GM10266 (cell line): ENCODE measurements at regions not wholly inside any gene's neighbourhood (a gene's known extent, or its start where the extent isn't known, plus 50 kb on each side); places are given as distances from the start of the nearest gene placed in this dataset.

Experiments used
- DNase-seq: peaks from one replicate; pipeline ENCODE4 v3.0.0; 2012; ENCODE audit errors: extremely low spot score
- CTCF ChIP-seq: IDR thresholded peaks from 2 replicates; pipeline ENCODE4 v1.5.1; 2012; ENCODE audit warnings: mild to moderate bottlenecking, low read depth; ENCODE audit not compliant: control insufficient read depth, insufficient read depth; ENCODE audit errors: missing control alignments

DNA sequence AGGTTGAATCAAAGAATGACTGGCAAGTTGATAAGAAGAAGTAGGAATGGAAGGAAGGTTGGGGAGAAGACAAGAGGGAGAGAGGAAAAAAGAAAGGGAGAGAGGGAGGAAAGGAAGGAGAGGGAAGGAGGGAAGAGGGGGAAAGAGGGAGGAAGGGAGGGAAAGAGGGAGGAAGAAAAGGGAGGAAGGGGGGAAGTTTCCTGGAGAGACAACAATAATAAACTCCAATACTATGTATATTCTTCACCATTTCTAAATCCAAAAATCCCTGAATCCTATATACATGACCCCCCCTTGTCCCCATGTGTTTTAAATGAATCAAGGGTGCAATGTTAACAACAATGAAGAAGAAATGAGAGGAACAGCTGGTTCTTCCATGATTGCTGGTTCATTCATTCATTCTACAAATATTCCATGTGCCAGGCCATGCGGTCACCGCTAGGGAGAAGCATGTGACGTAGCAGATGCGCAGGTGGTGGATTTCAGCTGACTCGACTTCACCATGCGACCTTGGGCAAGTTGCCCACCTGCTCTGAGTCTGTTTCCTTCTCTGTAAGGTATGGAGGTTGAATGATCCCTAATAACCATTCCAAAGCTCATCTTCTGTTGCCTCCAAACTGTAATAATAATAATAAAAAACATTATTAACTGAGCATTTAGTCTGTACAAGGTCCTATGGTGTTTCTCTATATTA is 77.6 kb downstream of the EN1 start:
- DNase-seq: no peak
- no peak for TF ChIP-seq CTCF

- TF ChIP-seq CTCF: no peak
- no peak for DNase-seq
Measured at GRCh38 chr2:118766871-118767270, 80.6 kb downstream of the EN1 start.

- no peak for TF ChIP-seq CTCF
Measured at GRCh38 chr2:118764855-118765254, 82.6 kb downstream of the EN1 start.

GRCh38 chr2:118763797-118764196 is 83.7 kb downstream of the EN1 start:
- no peak for DNase-seq
- no peak for TF ChIP-seq CTCF

More at GRCh38 chr2:118764855-118765254, 82.6 kb downstream of the EN1 start:
- no peak for DNase-seq

DNA sequence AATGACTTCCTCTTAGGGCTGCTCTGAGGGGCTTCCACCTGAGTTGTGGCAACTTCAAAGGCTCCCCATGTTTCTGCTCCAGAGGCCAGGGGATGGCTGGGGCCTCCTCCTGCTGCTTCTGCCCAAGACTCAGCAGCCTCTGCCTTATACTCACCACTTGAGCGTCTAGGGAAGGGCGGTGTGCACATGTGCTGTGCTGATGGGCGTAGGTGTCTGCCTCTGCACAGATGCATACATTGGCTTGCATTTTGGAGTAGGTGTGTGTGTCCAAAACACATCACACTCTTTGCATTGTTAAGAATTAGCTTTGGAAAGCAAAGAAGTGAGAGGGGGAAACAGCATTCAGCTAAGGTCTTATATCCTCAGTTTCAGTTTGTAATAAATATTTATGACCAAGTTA is 85.2 kb downstream of the EN1 start:
- no peak for DNase-seq
- no peak for TF ChIP-seq CTCF

DNA sequence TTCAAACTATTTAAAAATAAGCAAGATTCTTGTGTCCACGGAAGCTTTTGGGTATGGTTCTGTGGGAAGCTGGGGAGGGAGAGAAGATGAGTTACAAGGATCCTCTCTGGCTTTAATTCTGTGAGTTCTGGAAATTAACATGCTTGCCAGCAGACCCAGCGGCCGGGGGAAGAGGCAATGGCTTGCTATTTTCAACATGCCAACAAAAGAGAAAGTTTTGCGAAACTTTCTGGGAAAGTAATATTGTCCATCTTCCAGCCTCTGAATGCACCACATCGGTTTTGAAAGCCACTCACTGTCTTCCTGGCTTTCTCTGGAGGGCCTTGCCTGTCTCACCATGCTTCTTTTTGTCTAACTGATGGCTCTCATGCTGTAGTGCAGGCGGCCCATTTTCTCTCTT is 85.7 kb downstream of the EN1 start:
- TF ChIP-seq CTCF: no peak
- DNase-seq: no peak

- TF ChIP-seq CTCF: no peak
- no peak for DNase-seq
Measured at GRCh38 chr2:118755901-118756300, 91.5 kb downstream of the EN1 start.
